ENCODE measurements at regions not wholly inside any gene's neighbourhood (a gene's known extent, or its start where the extent isn't known, plus 50 kb on each side); places are given as distances from the start of the nearest gene placed in this dataset.

DNA sequence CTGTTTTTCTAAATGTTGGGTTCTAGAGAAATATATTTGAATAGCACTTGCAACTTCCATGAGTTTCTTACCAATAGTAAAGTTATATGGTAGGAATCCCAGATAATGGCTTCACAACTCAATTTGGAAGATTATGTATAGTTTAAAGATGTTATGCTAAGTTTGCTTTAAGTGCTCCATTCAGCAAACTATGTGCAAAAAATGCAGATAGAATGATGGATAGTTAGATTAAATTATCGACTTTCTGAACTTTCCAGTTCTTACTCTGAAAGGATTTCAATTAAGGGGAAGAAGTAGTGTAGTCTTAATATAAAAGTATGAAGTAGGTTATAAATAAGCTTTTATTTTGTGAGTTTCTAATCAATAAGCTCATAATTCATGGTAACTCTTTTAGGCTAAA, 60.7 kb upstream of the NFKB1 start:
- no peak for DNase-seq (ENCODE audit: low spot score)

DNA sequence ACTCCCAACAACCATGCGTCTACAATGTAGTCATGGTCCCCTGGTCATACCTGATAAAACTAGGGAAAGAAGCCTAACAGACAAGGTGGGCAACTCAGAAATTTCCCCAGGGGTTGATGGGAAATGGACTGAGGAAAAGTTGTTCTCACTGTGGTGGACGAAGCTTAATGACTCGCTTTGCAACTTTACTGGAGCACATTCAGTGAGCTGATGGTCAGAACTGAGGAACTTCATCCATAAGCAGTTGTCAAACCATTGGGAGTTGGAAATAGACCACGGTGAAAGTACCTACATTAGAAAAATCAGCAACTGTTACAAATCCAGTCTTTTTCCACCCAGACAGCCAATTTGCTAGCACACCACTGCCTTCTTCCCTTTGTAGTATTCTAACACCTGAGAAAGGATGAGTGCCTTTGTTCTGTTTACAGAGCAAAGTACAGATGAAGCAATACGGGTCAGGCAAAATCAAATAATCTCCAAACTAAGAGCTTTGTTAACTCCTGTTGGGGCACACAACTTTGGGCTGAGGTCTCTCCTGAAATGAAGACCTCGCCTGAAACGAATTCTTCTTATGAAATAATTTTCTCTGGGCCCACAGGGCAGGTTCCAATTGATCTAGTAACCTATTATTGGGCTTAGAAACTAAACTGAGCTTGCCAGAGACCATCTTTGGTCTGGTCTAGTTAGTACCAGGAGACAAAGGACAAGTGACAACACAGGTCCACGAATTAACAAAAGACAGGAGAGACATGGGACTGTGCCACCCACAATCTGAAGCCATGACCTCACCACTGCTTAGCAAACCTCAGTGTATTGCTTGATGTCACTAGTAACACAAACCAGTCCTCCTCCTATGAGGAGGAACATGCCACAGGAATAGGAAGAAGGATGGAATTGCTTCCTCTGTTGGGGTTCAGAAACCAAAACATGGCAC, 58.9 kb upstream of the NFKB1 start:
- DNase-seq (ENCODE audit: low spot score), result no peak

DNA sequence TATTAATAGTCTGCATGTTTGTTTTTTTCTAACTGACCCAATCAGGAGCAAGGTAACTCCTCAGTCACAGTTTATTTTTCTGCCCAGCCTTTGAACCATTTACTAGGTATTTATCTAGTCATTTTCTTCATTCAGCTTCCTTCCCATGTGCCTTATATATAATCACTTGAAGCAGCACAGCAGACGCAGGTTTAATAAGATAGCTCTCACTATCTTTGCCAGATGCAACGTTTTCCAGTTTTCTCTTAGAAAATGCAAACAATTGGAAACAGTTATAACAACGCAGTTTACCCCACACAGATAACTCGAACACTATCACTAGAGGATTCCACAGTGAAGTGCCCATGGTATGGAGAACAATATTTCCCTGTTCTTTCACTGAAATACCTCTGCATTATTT, 56.4 kb upstream of the NFKB1 start:
- no peak for DNase-seq (ENCODE audit: low spot score)

DNA sequence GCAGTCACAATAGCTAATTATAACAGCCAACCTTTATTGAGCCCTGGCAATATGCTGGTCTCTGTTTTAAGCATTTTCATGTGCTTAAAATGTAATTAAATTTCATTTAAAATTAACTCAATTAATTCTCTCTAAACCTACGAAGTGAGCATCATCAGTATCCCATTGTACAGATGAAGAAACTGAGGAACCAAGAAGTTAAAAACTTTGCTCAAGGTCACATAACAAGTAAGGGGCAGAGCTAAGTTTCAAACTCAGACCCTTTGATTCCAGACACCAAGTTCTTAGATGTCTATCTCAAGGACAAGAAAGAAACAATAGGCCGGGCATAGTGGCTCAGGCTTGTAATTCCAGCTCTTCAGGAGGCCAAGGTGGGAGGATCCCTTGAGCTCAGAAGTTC, 55.9 kb upstream of the NFKB1 start:
- DNase-seq (ENCODE audit: low spot score), result no peak

DNA sequence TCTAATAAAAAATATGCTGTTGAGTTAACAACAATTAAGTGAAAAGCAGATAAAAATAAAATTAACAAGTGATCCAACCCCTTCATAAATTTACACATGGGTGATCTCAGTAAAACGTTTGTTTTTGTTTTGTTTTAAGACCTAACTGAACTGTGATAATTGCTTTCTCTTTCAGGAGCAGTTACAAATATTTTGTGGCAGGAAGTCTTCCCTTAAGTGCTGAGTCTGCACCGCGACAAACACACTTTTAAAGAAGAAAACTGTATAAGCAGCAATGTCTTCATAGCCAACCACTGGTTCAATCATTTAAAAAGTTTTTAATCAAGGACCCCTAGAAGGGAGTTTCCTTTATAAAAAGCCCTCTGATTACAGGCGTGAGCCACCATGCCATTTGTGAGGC, 53.7 kb upstream of the NFKB1 start:
- DNase-seq (ENCODE audit: low spot score), result no peak

DNA sequence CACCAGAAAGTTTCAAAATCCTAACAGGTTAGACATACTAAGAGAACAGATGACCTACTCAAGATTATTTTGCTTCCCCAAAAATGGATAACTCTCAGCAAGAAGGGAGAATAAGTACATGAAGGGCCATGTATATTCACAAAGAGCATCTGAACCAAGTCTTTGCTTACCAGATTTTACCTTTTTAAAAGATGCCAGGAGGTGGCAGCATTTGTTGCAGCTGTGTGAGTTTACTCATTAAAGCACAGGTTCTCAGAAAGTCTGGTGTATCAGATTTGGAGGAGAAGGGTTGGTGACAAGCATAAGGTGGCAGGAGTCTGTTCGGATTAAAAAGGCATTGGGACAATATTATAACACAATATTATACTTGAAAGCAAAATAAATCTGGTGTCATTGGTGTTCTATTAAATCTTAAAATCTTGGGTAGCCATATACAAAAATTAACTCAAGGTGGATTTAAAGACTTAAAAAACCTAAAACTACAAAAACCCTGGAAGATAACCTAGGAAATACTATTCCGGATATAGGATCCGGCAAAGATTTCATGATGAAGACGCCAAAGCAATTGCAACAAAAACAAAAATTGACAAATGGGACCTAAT, 51.3 kb upstream of the NFKB1 start:
- DNase-seq (ENCODE audit: low spot score), result peak; percentile 78

DNA sequence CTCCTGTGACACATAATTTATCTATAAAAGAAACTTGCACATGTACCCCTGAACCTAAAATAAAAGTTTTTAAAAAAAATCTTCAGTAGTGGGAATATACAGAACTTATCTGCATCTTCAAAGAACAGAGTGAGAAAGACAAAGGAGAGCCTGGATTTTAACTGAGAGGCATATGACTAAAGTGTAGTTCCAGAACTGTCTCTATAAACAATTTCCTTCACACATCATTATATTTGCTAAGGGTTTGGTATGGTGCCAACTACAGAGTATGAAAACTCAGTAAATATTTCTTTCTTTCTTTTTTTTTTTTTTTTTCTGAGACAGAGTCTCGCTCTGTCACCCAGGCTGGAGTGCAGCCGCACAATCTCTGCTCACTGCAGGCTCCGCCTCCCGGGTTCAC, 49.9 kb upstream of the NFKB1 start:
- no peak for DNase-seq (ENCODE audit: low spot score)
